ENCODE measurements at regions not wholly inside any gene's neighbourhood (a gene's known extent, or its start where the extent isn't known, plus 50 kb on each side); places are given as distances from the start of the nearest gene placed in this dataset.

DNA sequence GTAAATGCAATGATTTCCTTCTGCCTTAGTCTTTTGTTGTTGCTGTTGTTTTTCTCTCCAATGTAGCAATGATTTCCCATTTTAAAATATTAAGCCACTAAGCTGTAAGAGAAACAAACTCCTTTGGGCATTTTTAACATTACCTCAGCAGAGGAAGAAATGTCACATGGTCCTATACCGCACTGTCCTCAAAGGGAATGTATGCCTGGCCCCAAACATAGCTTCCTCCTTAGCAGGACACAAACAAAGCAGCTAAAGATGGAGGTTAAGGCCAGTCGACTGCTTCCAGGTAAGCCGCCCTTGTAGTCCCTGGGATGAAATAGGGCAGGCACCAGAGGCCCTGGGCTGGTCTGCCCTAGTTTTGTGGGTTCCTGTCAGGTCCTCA lies 249.0 kb downstream of the TSHZ3 start:
- TF ChIP-seq, protein P1, sequence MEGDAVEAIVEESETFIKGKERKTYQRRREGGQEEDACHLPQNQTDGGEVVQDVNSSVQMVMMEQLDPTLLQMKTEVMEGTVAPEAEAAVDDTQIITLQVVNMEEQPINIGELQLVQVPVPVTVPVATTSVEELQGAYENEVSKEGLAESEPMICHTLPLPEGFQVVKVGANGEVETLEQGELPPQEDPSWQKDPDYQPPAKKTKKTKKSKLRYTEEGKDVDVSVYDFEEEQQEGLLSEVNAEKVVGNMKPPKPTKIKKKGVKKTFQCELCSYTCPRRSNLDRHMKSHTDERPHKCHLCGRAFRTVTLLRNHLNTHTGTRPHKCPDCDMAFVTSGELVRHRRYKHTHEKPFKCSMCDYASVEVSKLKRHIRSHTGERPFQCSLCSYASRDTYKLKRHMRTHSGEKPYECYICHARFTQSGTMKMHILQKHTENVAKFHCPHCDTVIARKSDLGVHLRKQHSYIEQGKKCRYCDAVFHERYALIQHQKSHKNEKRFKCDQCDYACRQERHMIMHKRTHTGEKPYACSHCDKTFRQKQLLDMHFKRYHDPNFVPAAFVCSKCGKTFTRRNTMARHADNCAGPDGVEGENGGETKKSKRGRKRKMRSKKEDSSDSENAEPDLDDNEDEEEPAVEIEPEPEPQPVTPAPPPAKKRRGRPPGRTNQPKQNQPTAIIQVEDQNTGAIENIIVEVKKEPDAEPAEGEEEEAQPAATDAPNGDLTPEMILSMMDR (conservative IDR thresholded peaks at IDR 0.05 in 1 of 2, IDR thresholded peaks at IDR 0.05 in 1 of 2; ENCODE audit: low read depth in 1 of 2, low read length in 2 of 2): no peak
- no peak for TF ChIP-seq EZH2 (IDR thresholded peaks at IDR 0.05; ENCODE audit: low read length, missing control alignments)

All from fibroblast of lung (primary cell).